Astrocyte (in vitro differentiated cells and primary cell): ENCODE measurements at regions not wholly inside any gene's neighbourhood (a gene's known extent, or its start where the extent isn't known, plus 50 kb on each side); places are given as distances from the start of the nearest gene placed in this dataset.

ENCODE experiments used
- DNase-seq: peaks from one replicate; pipeline ENCODE4 v3.0.0-alpha.2; 2010; ENCODE audit warnings: low read depth
- FAIRE-seq: peaks from 2 replicates; lab custom pipeline; 2011; peaks lifted over from hg19 to GRCh38; lab: Jason Lieb, UNC
- H2AFZ ChIP-seq: 2 replicates; pipeline ENCODE4 v1.6.0; 2012; ENCODE audit warnings: low read depth, low read length, inconsistent platforms
- H3K27ac ChIP-seq: 2 replicates; pipeline ENCODE4 v1.5.1; 2011; ENCODE audit warnings: low read depth, low read length, inconsistent platforms
- H3K27me3 ChIP-seq: 2 replicates; pipeline ENCODE4 v1.6.0; 2011; ENCODE audit warnings: low read length, inconsistent platforms; ENCODE audit not compliant: insufficient read depth
- H3K36me3 ChIP-seq: 2 replicates; pipeline ENCODE4 v1.5.1; 2011; ENCODE audit warnings: low read length, inconsistent platforms; ENCODE audit not compliant: insufficient read depth
- H3K4me1 ChIP-seq: 2 replicates; pipeline ENCODE4 v1.5.1; 2011; ENCODE audit warnings: low read length, inconsistent platforms; ENCODE audit not compliant: insufficient read depth
- H3K4me2 ChIP-seq: 2 replicates; pipeline ENCODE4 v1.6.0; 2012; ENCODE audit warnings: low read length, inconsistent platforms
- H3K4me3 ChIP-seq: 2 replicates; pipeline ENCODE4 v1.5.1; 2011; ENCODE audit warnings: low read depth, mild to moderate bottlenecking, low read length, inconsistent platforms; ENCODE audit not compliant: insufficient read depth
- H3K79me2 ChIP-seq: 2 replicates; pipeline ENCODE4 v1.6.0; 2012; ENCODE audit warnings: mild to moderate bottlenecking, low read length, inconsistent platforms; ENCODE audit not compliant: insufficient read depth
- H3K9ac ChIP-seq: 2 replicates; pipeline ENCODE4 v1.6.0; 2012; ENCODE audit warnings: mild to moderate bottlenecking, low read length, inconsistent platforms
- H3K9me3 ChIP-seq: 2 replicates; pipeline ENCODE4 v1.5.1; 2012; ENCODE audit warnings: low read depth, mild to moderate bottlenecking, low read length, inconsistent platforms; ENCODE audit not compliant: insufficient read depth
- H4K20me1 ChIP-seq: 2 replicates; pipeline ENCODE4 v1.6.0; 2012; ENCODE audit warnings: low read length, inconsistent platforms; ENCODE audit not compliant: insufficient read depth
- H3K27ac Mint-ChIP-seq: one replicate; pipeline ENCODE4 v1.8.0; 2021; ENCODE audit warnings: mild to moderate bottlenecking, mixed read lengths; ENCODE audit not compliant: unreplicated experiment
- H3K27me3 Mint-ChIP-seq: one replicate; pipeline ENCODE4 v1.8.0; 2021; ENCODE audit warnings: low read depth, mixed read lengths; ENCODE audit not compliant: unreplicated experiment
- H3K36me3 Mint-ChIP-seq: one replicate; pipeline ENCODE4 v1.8.0; 2021; ENCODE audit warnings: low read depth, mixed read lengths; ENCODE audit not compliant: unreplicated experiment
- H3K4me1 Mint-ChIP-seq: one replicate; pipeline ENCODE4 v1.8.0; 2021; ENCODE audit warnings: low read depth, mixed read lengths; ENCODE audit not compliant: unreplicated experiment
- H3K4me3 Mint-ChIP-seq: one replicate; pipeline ENCODE4 v1.8.0; 2021; ENCODE audit warnings: mild to moderate bottlenecking, moderate library complexity, mixed read lengths; ENCODE audit not compliant: unreplicated experiment
- H3K9me3 Mint-ChIP-seq: one replicate; pipeline ENCODE4 v1.8.0; 2021; ENCODE audit warnings: mild to moderate bottlenecking, mixed read lengths; ENCODE audit not compliant: unreplicated experiment
- EZH2 ChIP-seq: IDR thresholded peaks from 2 replicates; pipeline ENCODE4 v1.6.1; 2012; ENCODE audit warnings: mild to moderate bottlenecking, low read length, inconsistent platforms; ENCODE audit not compliant: insufficient read depth
- TF ChIP-seq, protein P1 (sequence below): IDR thresholded peaks from 2 replicates; pipeline ENCODE4 v1.5.1; 2011; ENCODE audit warnings: low read depth, mild to moderate bottlenecking, inconsistent platforms, low read length, moderate library complexity; ENCODE audit not compliant: insufficient read depth

DNA sequence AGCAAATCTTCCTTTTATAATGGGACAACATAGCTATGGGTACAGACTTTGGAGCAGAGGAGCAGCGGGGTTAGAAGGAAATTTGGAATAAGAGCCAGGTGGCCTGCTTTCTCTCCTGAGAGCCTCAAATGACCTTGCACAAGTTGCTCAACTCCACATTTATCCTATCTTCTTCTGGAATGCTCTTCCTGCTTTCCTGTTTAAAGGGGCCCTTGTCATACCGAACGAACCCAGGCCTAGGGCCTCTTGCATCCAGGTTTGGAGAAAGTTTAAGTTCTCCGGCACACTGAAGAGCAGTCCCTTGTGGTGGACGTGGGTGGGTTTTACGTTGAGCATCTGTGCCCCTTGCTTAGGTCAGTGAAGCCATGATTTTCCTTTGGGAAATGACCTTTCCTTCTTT lies 197.9 kb upstream of the NR3C1 start:
- TF ChIP-seq EZH2: no peak
- TF ChIP-seq, protein P1, sequence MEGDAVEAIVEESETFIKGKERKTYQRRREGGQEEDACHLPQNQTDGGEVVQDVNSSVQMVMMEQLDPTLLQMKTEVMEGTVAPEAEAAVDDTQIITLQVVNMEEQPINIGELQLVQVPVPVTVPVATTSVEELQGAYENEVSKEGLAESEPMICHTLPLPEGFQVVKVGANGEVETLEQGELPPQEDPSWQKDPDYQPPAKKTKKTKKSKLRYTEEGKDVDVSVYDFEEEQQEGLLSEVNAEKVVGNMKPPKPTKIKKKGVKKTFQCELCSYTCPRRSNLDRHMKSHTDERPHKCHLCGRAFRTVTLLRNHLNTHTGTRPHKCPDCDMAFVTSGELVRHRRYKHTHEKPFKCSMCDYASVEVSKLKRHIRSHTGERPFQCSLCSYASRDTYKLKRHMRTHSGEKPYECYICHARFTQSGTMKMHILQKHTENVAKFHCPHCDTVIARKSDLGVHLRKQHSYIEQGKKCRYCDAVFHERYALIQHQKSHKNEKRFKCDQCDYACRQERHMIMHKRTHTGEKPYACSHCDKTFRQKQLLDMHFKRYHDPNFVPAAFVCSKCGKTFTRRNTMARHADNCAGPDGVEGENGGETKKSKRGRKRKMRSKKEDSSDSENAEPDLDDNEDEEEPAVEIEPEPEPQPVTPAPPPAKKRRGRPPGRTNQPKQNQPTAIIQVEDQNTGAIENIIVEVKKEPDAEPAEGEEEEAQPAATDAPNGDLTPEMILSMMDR: no peak
- Mint-ChIP-seq H3K4me1 (peaks cover 5% of the 10 kb centered on the region), H3K9me3 (no peaks in the 10 kb centered on the region), H3K36me3 (no peaks in the 10 kb centered on the region), H3K27me3 (no peaks in the 10 kb centered on the region), H3K4me3 (no peak overlapping the region), H3K27ac (no peak overlapping the region)
- no peaks in the 10 kb centered on the region for H3K27me3 ChIP-seq
- no peaks in the 10 kb centered on the region for H3K9me3 ChIP-seq
- H4K20me1 ChIP-seq: no peaks in the 10 kb centered on the region
- no peak for FAIRE-seq
- no peaks in the 10 kb centered on the region for H3K79me2 ChIP-seq
- H2AFZ ChIP-seq: no peak overlapping the region
- H3K9ac ChIP-seq: no peak overlapping the region
- H3K27ac ChIP-seq: no peak overlapping the region
- no peak overlapping the region for H3K4me3 ChIP-seq
- peaks cover 3% of the 10 kb centered on the region for H3K4me1 ChIP-seq
- no peak overlapping the region for H3K4me2 ChIP-seq
- DNase-seq: no peak
- no peaks in the 10 kb centered on the region for H3K36me3 ChIP-seq

DNA sequence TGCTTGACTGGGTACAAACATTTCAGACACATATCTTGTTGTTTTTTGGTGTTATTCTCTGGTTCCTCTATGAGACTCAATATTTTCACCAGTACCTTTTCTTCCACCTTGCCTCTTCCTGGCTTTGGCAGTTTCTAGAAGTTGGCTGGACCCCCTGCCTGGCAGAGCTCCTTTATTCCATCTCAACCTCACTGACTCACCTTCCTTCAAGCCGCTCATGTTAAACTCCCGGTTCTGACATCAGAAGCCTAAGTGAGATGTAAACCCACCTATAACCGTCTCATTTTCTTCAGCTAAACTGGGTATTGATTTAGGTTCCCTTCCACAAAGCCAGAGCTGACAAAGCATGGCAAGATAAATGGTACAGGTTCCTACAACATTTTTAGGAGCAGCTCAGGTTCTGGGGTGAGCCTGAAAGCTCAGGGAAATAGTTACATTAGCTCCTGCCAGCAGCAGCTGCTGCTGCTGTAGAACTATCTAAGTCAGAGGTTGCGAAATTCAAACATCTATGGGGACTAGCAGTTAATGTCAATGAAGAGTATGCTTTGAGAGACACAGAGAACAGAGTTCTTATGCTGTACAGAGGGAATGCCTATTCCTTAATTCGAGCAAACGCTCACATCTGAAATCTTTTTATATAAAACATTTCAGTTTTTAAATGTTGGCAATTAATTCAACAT lies 197.1 kb upstream of the NR3C1 start:
- Histone ChIP-seq H3K27me3 (no peaks in the 10 kb centered on the region), H3K36me3 (no peaks in the 10 kb centered on the region), H3K79me2 (no peaks in the 10 kb centered on the region), H3K4me3 (no peak overlapping the region), H3K9me3 (no peaks in the 10 kb centered on the region), H3K9ac (no peak overlapping the region), H4K20me1 (no peaks in the 10 kb centered on the region), H3K4me1 (peaks cover 10% of the 10 kb centered on the region), H3K4me2 (no peak overlapping the region), H2AFZ (no peak overlapping the region), H3K27ac (no peak overlapping the region)
- peaks cover 13% of the 10 kb centered on the region for H3K4me1 Mint-ChIP-seq
- no peak for TF ChIP-seq EZH2
- TF ChIP-seq, protein P1: no peak
- DNase-seq (no peak), FAIRE-seq (no peak)
- no peaks in the 10 kb centered on the region for H3K36me3 Mint-ChIP-seq
- H3K9me3 Mint-ChIP-seq: no peaks in the 10 kb centered on the region
- no peaks in the 10 kb centered on the region for H3K27me3 Mint-ChIP-seq
- no peak overlapping the region for H3K4me3 Mint-ChIP-seq
- no peak overlapping the region for H3K27ac Mint-ChIP-seq

DNA sequence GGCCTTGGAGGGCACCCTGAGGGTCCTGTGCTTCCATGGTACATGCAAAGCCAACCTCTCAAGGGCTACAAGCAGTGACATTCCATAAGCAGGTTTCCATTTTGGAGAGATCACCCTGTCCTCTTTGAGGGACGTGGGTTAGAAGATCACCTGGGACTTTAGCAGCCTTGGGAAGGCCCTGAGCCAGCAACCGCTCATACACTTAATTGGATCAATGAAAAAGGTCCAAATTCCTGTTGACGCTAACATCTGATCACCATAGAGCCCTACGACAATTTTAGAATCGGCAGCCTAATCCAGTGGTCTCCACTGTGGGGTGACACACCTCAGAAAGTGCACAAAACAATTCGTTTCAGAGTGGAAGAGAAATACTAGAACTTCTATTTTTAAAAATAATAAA lies 196.0 kb upstream of the NR3C1 start:
- Histone ChIP-seq H3K27me3 (no peaks in the 10 kb centered on the region), H3K9me3 (no peaks in the 10 kb centered on the region), H3K4me3 (no peak overlapping the region), H3K27ac (no peak overlapping the region), H3K36me3 (no peaks in the 10 kb centered on the region), H3K4me2 (no peak overlapping the region), H3K79me2 (no peaks in the 10 kb centered on the region), H2AFZ (no peak overlapping the region), H4K20me1 (no peaks in the 10 kb centered on the region), H3K9ac (no peak overlapping the region), H3K4me1 (peaks cover 13% of the 10 kb centered on the region)
- Mint-ChIP-seq H3K9me3 (no peaks in the 10 kb centered on the region), H3K4me3 (no peak overlapping the region), H3K27me3 (no peaks in the 10 kb centered on the region), H3K4me1 (peaks cover 17% of the 10 kb centered on the region), H3K27ac (no peak overlapping the region), H3K36me3 (no peaks in the 10 kb centered on the region)
- DNase-seq (no peak), FAIRE-seq (no peak)
- TF ChIP-seq, protein P1: no peak
- no peak for TF ChIP-seq EZH2
